CD4-positive, alpha-beta T cell (primary cell): ENCODE measurements at regions not wholly inside any gene's neighbourhood (a gene's known extent, or its start where the extent isn't known, plus 50 kb on each side); places are given as distances from the start of the nearest gene placed in this dataset.

Experiments used
- ATAC-seq: fragments of 200-7000 bp; cut with Tn5 transposase; one replicate; pipeline ENCODE4 v1.10.0; 2022; ENCODE audit warnings: mild to moderate bottlenecking; ENCODE audit not compliant: poor library complexity
- CTCF ChIA-PET: fragments of 350-600 bp; sonication (Branson Sonifier 250); formaldehyde crosslinking; loops from one replicate; lab custom pipeline; 2021; ENCODE audit warnings: antibody characterized with exemption, inconsistent platforms; lab: Charles Lee
- POLR2A ChIA-PET: fragments of 350-600 bp; sonication (Branson Sonifier 250); formaldehyde crosslinking; loops from one replicate; lab custom pipeline; 2021; ENCODE audit warnings: antibody characterized with exemption, inconsistent platforms; lab: Charles Lee
- DNase-seq, 14 experiments: peaks; one replicate each; pipeline ENCODE4 v3.0.0-alpha.2; 2013 to 2020; ENCODE audit warnings: mixed read lengths in 2 of 14
- H3K27ac ChIP-seq, 2 donors: one replicate each; pipeline versions ENCODE4 v1.5.1 to v1.7.0; 2013; ENCODE audit warnings: low read length in 2 of 2, low read depth in 1 of 2, mild to moderate bottlenecking in 1 of 2
- H3K27me3 ChIP-seq, 2 experiments: 1 replicate in 1 of 2; 2 replicates in 1 of 2; pipeline versions ENCODE4 v1.6.1 to v1.7.0; 2013; ENCODE audit warnings: low read length in 2 of 2, control low read depth in 1 of 2, mild to moderate bottlenecking in 1 of 2, moderate library complexity in 1 of 2; ENCODE audit not compliant: insufficient read depth in 2 of 2, control insufficient read depth in 1 of 2
- H3K36me3 ChIP-seq: one replicate; pipeline ENCODE4 v1.6.1; 2013; ENCODE audit warnings: low read length, control low read depth; ENCODE audit not compliant: insufficient read depth
- H3K4me1 ChIP-seq: one replicate; pipeline ENCODE4 v1.6.1; 2013; ENCODE audit warnings: low read length, control low read depth; ENCODE audit not compliant: insufficient read depth
- H3K4me3 ChIP-seq: one replicate; pipeline ENCODE4 v1.5.1; 2013; ENCODE audit warnings: mild to moderate bottlenecking, low read length, moderate library complexity
- H3K9me3 ChIP-seq, 2 experiments: 1 replicate in 1 of 2; 2 replicates in 1 of 2; pipeline versions ENCODE4 v1.6.1 to v1.7.0; 2013; ENCODE audit warnings: low read length in 2 of 2, mild to moderate bottlenecking in 2 of 2, control low read depth in 1 of 2, moderate library complexity in 1 of 2; ENCODE audit not compliant: control insufficient read depth in 1 of 2, insufficient read depth in 1 of 2
- H3K27ac Mint-ChIP-seq: one replicate; pipeline ENCODE4 v1.8.0; 2020; ENCODE audit warnings: mixed read lengths
- H3K27me3 Mint-ChIP-seq: one replicate; pipeline ENCODE4 v1.8.0; 2021; ENCODE audit warnings: mixed read lengths
- H3K36me3 Mint-ChIP-seq: one replicate; pipeline ENCODE4 v1.8.0; 2021; ENCODE audit warnings: low read depth, mixed read lengths
- H3K4me1 Mint-ChIP-seq: one replicate; pipeline ENCODE4 v1.8.0; 2021; ENCODE audit warnings: low read depth, mixed read lengths
- H3K4me3 Mint-ChIP-seq: one replicate; pipeline ENCODE4 v1.8.0; 2020; ENCODE audit warnings: mild to moderate bottlenecking, mixed read lengths
- H3K9me3 Mint-ChIP-seq: one replicate; pipeline ENCODE4 v1.8.0; 2020; ENCODE audit warnings: mixed read lengths
- intact Hi-C, 2 experiments: fragments of 100-400 bp; cut with DNase I in 1 of 2; cut with micrococcal nuclease in 1 of 2; formaldehyde crosslinking; loops; one replicate each; pipeline versions ENCODE4 v1.15.1 to v1.9.0; 2023 to 2025; cut with DNase I, micrococcal nuclease
- TF ChIP-seq, protein P1 (sequence below): fragments of 200-600 bp; IDR thresholded peaks from one replicate; pipeline ENCODE4 v1.8.0; 2022; ENCODE audit warnings: antibody characterized with exemption, mild to moderate bottlenecking

DNA sequence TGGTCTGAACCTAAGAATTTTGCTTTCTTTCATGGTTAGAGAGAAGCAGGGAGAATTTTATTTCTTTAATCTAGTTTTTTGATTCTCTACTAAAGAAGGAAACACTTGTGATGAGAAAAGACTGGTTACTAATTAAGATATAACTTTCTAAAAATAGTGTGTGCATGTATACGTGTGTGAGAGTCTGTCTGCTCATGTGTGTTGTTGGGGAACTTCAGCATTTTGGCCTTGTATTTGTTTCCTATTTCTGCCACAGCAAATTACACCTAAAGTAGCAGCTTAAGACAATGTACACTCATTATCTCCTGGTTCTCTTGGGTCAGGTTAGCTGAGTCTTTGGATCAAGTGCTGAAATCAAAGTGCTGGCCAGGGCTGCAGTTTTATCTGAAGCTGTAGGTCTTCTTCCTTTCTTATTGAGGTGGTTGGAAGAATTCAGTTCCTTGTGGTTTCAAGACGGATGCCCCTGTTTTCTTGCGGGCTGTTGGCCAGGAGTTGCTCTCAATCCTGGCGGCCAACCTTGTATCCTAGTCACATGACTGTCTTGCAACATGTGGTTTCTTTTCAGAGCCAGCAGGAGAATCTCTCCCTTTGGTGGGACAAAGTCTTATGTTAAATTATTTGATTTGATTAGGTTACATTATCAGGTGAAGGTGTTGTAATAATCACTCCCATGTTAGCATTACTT, 188.4 kb upstream of the CLNK start:
- no peak overlapping the region for H3K27ac ChIP-seq
- no peaks in the 10 kb centered on the region for H3K27me3 Mint-ChIP-seq
- intact Hi-C loops = no loop called here
- DNase-seq (no peak), ATAC-seq (no peak)
- H3K36me3 Mint-ChIP-seq = no peaks in the 10 kb centered on the region
- no peak overlapping the region for H3K27ac Mint-ChIP-seq
- no peaks in the 10 kb centered on the region for H3K4me1 ChIP-seq
- H3K9me3 ChIP-seq = no peaks in the 10 kb centered on the region
- CTCF ChIA-PET = no interaction called here
- H3K4me3 Mint-ChIP-seq = no peak overlapping the region
- no peak overlapping the region for H3K4me3 ChIP-seq
- H3K36me3 ChIP-seq = no peaks in the 10 kb centered on the region
- peaks cover 2% of the 10 kb centered on the region for H3K9me3 Mint-ChIP-seq
- TF ChIP-seq, protein P1, sequence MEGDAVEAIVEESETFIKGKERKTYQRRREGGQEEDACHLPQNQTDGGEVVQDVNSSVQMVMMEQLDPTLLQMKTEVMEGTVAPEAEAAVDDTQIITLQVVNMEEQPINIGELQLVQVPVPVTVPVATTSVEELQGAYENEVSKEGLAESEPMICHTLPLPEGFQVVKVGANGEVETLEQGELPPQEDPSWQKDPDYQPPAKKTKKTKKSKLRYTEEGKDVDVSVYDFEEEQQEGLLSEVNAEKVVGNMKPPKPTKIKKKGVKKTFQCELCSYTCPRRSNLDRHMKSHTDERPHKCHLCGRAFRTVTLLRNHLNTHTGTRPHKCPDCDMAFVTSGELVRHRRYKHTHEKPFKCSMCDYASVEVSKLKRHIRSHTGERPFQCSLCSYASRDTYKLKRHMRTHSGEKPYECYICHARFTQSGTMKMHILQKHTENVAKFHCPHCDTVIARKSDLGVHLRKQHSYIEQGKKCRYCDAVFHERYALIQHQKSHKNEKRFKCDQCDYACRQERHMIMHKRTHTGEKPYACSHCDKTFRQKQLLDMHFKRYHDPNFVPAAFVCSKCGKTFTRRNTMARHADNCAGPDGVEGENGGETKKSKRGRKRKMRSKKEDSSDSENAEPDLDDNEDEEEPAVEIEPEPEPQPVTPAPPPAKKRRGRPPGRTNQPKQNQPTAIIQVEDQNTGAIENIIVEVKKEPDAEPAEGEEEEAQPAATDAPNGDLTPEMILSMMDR = no peak
- H3K27me3 ChIP-seq = no peaks in the 10 kb centered on the region
- no peaks in the 10 kb centered on the region for H3K4me1 Mint-ChIP-seq
- POLR2A ChIA-PET = no interaction called here

DNA sequence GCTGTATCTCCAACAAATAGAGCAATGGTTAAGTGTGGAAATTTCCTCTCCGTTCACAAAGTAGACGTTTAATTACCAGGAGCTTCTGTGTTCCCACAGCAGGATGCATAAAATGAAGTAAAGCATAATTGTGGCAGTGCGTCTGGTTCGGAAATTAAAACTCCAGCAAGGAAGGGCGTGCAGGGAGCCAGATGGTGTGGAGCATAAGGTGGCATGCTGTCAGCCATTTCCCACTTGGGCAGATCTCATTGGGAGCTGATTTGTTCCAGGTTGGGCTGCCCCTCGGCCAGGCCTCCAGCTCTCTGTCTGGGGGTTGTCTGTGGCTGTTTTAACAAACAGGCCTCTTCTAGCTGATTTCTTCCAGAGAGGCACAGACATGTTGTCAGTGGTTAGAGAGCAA, 182.1 kb upstream of the CLNK start:
- no peak overlapping the region for H3K4me3 Mint-ChIP-seq
- H3K9me3 ChIP-seq = peaks cover 0 to 3% of the 10 kb centered on the region in 2 experiments
- H3K27ac Mint-ChIP-seq = no peak overlapping the region
- H3K36me3 ChIP-seq = no peaks in the 10 kb centered on the region
- no peaks in the 10 kb centered on the region for H3K27me3 ChIP-seq
- H3K4me3 ChIP-seq = no peak overlapping the region
- intact Hi-C loops = no loop called here
- DNase-seq (no peak), ATAC-seq (no peak)
- H3K27ac ChIP-seq = no peak overlapping the region
- CTCF ChIA-PET = no interaction called here
- H3K27me3 Mint-ChIP-seq = no peaks in the 10 kb centered on the region
- no peaks in the 10 kb centered on the region for H3K36me3 Mint-ChIP-seq
- no peaks in the 10 kb centered on the region for H3K4me1 Mint-ChIP-seq
- TF ChIP-seq, protein P1 = no peak
- H3K9me3 Mint-ChIP-seq = peaks cover 2% of the 10 kb centered on the region
- POLR2A ChIA-PET = no interaction called here
- no peaks in the 10 kb centered on the region for H3K4me1 ChIP-seq

DNA sequence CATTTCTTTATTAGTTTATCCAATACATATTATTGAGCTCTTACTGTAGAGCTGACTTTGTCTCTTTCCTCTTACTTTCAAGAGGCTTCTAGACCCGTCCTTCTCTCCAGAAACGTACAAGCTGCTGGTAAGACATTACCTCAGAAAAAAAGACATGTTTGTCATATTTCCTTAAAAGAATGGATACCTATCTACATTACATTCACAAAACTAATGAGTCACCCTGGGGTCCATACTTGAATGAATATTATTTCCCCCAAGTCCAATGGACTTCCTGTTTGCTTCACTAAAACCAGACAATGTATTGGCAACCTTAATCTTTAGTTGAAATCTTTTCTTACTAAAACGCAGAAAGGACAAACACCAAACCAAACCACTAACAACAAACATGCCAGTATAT, 176.5 kb upstream of the CLNK start:
- Mint-ChIP-seq H3K4me3 (no peak overlapping the region), H3K27me3 (no peaks in the 10 kb centered on the region), H3K9me3 (peaks cover 5% of the 10 kb centered on the region), H3K4me1 (no peaks in the 10 kb centered on the region), H3K36me3 (peaks cover 5% of the 10 kb centered on the region), H3K27ac (no peak overlapping the region)
- intact Hi-C loops = no loop called here
- H3K27ac ChIP-seq = no peak overlapping the region
- ChIA-PET CTCF (interaction anchor here (0.8 kb wide), 1 partner anchor 12 kb away, joined by 3 read pairs; no protein-coding TSS in a partner anchor), POLR2A (no interaction called here)
- no peak overlapping the region for H3K4me3 ChIP-seq
- ATAC-seq (no peak), DNase-seq (no peak)
- no peaks in the 10 kb centered on the region for H3K27me3 ChIP-seq
- no peaks in the 10 kb centered on the region for H3K4me1 ChIP-seq
- TF ChIP-seq, protein P1 = no peak
- H3K36me3 ChIP-seq = no peaks in the 10 kb centered on the region
- H3K9me3 ChIP-seq = no peaks in the 10 kb centered on the region
